NCI-H2107 (cell line): ENCODE measurements at regions not wholly inside any gene's neighbourhood (a gene's known extent, or its start where the extent isn't known, plus 50 kb on each side); places are given as distances from the start of the nearest gene placed in this dataset.

Experiments
- DNase-seq: peaks from one replicate; lab custom pipeline; 2025; lab: John Stamatoyannopoulos, UW

DNA sequence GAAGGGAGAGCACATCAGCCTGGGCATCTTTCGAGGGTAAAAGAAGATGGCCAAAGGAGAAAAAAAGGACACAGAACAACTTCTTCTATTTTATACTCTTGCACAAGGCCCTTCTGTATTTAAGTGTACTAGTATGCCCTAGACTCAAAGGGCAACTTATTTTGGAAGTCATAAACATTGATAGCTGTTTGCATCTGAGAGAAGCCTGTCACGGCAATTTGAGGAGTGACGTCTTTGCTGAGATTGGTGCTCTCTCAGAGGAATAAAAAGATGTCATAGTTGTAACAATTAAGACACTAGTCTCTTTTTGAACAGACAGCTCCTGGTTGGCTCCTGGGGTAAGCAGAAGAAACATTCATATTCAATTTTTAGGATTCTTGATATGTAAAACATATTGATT, 260.4 kb upstream of the TTC14 start:
- DNase-seq = no peak

DNA sequence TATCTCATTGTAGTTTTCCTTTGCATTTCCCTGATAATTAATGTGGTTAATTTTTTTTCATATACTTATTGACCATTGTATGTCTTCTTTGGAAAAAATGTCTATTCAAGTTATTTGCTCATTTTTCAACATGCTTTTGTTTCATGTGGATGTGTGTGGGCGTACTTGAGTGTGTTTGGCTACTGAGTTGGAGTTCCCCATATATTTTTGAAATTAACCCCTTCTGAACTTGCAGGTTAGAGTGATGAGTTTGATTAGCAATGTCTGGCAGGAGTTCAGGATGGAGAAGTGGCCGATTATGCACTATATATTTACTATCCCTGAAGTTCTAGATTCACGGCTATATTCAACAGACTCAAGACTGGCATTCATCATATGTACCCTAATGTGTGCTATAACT, 250.4 kb upstream of the TTC14 start:
- DNase-seq = no peak

DNA sequence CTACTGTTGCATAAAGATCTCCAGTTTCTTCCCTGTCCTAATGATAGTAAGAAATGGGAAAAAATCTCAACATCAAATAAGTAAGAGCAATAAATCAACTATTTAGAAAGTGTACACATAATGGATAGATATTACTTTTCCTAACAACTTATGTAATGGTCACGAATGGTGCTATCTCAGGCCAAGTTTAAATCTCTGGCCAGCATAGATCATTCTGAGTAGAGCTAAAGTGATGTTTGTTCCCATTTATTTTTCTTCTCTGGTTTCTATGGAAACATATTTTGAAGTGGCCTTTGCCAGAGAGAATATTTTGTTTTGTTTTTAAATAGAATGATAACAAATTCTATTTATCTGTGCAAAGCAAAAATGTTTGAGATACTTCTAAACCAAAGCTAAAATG, 249.7 kb upstream of the TTC14 start:
- DNase-seq = no peak

DNA sequence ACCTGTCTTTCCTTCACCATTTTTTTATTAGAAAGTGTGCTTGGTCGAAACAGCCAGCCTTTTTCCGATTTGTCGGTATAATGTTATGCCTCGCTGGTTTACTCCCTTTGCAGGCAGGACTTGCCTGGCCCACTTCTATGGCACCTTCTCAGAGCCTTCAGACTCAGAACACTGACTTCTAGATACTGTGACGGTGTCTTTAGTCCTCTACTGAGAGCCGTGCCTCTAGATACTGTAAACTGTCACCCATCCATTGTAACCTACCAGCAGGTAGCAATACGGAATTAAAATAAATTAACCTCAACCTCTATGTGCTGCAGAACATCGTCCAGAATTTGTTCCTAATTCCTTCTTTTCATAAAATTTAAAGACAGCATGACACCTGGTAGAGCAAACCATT, 247.7 kb upstream of the TTC14 start:
- DNase-seq = no peak

DNA sequence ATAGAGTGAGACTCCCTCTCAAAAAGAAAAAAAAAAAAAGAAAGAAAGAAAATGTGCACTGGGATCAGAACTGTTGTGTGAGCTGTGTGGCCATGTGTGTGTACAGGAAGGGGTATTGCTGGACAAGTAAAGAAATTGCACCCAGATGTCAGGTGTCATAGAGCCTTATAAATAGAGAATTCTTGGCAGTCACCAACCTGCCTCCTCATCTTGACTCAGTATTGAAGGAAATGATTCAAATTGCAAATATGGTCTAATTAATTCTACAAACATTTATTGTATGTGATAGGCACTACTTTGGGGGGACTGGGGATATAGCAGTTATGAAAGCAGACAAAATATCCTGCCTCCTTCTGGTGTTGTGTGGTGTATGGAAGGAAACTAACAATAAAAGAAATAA, 243.8 kb upstream of the TTC14 start:
- no peak for DNase-seq

DNA sequence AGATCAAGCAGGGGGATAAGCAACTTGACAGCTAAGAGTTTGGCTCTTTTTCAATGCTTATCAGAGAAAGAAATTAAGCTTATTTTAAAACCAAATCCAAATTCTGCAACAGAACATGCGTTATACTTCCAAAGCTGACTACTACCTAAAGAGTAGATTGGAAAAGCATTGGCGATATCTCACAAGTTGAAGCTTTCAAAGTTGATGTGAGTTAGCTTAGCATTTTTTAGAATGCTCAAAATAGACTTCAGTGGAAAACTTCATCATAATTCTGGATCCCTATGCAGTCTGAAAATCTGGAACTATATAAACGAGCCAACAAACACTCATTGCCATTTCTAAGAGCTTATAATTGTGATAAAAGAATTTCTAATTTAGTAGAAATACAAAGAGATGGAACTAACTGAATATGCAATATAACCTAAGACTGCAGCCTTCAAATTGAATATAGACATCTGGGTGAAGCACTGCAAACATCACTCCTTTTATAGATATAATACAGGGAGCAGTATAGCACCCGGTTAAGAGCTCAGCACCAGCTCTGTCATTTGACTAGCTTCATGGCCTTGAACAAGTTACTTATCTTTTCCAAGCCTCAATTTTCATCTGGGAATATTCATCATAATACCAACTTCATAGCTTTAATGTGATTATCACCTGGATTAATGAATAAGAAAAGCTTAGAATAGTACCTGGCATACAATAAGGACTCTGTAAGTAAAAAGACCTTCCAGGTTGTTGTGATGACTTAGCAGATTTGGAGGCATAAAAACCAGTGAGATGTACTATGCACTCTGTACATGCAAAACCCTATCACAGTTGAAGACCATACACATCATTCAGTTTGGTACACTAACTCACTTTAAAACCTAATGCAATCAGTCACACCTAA, 242.7 kb upstream of the TTC14 start:
- no peak for DNase-seq

DNA sequence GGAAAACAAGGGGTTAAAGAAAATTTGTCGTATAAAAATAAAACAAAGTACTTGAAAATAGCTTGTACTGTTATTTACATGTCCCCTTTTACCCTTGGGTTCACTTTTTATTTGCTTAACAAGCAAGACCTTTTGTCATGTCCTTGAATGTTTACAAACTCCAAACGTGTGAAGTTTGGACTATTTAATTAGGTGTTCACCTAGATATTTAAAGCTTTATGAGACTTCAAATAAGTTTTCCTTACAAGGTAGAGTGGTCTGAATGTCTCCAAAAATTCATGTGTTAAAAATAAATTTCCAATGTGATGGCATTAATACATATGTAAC, 242.0 kb upstream of the TTC14 start:
- no peak for DNase-seq

DNA sequence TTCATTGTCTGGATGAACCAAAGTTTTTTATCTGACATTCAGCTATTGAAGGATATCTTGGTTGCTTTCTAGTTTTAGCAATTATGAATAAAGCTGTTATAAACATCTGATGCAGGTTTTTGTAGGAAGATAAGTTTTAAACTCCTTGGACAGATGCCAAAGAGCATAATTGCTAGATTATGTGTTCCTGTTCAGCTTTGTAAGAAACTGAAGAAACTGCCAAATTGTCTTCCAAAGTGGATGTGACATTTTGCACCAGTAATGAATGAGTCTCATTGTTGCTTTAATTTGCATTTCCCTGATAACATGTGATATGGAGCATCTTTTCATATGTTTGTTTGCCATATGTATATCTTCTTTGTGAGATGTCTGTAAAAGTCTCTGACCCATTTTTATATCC, 239.9 kb upstream of the TTC14 start:
- no peak for DNase-seq

DNA sequence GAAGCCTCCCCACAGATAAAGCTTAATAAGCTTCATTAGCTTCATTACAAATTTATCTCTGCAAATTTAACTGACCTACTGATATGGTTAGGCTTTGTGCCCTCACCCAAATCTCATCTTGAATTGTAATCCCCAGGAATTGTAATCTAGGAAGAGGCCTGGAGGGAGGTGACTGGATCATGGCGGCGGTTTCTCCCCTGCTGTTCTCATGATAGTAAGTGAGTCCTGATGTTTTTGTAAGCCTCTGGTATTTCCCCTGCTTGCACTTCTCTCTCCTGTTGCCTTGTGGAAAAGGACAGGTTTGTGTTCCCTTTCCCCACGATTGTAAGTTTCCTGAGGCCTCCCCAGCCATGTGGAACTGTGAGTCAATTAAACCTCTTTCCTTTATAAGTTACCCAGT, 226.1 kb upstream of the TTC14 start:
- no peak for DNase-seq

DNA sequence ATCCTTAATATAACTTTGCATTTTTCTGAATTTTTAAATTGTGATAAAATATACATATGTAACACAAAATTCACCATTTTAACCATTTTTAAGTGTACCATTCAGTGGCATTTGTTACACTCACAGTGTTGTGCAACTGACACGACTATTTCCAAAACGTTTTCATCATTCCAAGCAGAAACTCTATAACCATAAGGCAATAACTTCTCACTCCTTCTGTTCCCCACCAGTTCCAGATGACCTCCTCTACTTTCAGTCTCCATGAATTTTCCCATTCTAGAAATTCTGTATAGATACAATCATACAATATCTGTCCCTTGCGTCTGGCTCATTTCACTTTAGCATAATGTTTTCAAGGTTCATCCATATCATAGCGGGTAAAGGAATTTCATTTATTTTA, 223.5 kb upstream of the TTC14 start:
- no peak for DNase-seq

DNA sequence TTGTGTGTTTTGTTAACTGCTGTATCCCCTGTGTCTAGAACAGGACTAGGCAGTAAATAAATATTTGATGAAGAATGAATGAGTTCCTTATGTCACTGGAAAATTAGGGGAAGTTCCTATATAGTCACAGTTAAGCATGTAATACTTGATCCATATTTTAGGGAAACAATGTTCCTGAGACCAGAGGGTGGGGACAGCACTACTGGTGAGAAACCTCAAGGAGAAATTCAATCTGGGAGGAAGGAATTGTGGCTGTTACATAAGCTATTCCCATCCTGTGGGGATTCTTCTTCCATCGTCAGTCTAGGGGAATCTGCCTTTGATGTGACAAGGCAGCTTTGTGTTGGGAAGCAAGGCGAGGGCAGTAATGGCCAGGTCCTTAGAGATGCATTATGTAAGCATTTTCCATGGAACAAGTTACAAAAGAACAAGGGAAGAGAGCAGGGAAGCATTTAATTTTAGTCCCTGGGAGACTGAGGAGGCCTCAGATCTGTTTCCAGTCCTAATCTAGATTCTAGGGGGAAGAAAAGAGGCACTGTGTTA, 219.3 kb upstream of the TTC14 start:
- no peak for DNase-seq

DNA sequence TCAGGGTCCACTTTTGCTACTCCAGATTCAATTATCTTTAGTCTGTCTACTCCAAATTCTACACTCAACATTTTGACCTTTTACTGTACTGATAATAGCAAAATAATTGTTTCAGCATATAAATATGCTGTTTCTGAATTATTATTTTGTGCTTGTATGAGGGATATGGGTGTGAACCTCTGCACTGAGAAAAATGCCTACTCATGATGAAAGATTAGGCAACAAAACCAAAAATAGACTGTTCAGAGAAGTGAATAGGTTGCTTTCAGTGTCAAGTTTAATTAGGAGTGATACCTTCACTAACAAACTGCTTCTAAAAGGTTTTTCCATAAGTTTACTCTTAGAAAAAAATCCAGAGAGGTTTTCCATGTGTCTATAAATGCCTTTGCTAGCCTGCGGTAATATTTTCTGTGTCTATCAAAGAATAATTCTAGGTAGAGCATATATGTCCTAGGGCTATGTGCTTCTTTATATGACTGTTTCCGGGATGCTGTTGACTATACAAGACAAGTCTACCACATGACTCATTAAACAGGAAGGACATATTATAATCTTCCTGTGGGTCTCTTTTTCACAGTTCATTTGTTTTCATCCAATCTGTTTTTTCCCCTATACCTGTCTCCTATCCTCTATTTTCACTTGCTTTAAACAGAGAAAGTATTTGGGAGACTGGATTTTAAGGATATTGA, 218.5 kb upstream of the TTC14 start:
- DNase-seq = no peak

DNA sequence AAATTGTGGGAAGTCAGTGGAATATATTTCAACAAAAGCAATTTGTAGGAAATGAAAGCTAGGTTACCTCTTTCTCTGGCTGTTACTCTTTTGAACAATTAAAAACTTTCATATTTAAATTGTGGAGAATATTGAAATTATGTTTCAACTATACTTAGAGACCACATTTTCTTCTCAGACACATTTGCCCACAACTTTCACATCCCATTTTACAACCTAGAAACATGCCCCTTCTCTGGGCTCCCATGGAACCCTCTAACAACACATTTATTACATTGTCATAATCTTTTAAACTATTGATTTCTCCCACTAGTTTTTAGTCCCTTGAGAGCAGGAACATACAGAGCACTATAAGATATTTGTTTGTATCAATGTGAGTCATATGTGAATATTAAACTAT, 211.7 kb upstream of the TTC14 start:
- DNase-seq = no peak

DNA sequence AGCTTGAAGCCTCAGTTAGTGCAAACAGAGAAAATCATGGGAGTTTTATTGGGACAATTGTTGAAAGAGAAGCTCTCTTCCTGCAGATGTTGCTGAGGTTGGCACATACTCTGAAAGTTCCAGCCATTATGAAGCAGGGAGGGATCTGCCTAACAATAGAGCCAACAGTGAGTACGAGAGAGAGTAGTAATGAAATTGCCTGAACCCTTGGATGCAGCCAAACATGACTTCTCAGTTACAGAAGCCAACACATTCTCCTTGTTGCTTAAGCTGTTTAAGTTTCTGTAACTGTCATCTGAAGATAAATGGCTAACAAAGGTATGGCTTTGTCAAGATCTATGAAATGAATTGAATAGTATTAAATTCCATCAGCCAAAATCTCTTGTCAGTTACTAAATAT, 211.0 kb upstream of the TTC14 start:
- DNase-seq = no peak

DNA sequence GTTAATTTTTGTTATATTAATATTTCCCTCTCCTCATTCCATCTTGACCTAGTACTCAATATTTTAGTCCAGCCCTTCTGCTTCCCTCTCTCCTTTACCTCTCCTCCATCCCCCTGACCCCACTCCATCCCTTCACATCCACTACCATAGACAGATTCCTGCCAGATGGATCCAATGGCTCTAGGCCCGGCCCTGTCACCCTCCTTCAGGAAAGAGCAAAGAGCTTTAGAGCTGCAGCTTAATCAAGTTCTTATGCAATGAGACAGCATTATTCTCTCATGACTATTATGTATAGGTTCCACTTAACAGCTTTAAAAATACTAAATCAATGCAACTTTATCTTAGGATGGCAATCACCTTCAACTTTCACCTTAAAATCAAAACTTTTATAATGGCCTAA, 200.7 kb upstream of the TTC14 start:
- no peak for DNase-seq

DNA sequence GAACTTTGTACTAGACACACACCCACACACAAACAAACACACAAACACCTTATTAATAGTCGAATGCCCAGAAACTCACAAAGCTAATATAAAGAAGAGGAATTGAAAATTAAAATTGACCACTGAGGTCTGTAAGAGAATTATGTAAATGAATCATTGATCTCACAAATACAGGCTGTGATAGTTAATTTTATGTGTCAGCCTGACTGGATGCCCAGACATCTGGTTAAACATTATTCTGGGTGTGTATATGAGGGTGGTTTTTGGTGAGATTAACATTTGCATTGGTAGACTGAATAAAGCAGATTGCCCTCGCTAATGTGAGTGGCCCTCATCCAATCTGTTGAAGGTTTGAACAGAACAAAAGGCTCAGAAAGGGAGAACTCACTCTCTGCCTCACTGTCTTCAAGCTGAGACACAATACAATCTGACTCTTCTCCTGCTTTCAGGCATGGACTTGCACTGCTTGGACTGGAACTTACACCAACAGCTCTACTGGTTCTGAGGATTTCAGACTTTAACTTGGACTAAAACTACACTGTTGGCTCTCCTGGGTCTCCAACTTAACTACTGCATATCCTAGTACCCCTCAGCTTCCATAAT, 199.4 kb upstream of the TTC14 start:
- no peak for DNase-seq

DNA sequence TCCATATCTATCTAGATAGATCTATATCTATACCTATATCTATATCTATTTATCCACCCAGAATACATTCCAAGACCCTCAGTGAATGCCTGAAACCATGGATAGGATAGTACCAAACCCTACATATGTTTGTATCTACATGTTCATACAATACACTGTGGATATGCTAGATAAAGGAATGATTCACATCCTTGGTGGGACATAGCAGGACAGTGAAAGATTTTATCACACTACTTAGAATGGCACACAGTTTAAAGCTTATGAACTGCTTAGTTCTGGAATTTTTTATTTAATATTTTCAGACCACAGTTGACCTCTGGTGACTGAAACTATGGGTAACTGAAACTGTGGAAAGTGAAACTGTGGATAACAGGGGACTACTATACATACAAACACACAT, 198.8 kb upstream of the TTC14 start:
- DNase-seq = no peak

DNA sequence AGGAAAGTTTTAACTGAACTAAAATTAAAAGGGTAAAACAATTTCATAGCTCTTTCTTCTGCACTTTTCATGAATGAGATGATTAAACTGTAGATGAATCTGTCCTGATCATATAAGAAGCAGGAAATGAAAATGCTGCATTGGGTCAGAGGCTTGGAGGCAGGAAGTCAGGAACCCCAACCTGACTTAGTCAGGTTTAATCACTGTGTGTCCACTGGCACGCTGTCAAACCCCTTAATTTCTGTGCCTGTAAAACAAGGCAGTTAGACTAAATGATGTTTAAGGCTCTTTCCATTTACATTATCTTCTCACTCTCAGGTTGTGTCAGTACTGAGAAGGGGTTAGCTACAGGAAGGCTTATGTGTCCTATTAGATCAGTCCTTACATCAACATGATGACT, 193.3 kb upstream of the TTC14 start:
- DNase-seq = no peak

DNA sequence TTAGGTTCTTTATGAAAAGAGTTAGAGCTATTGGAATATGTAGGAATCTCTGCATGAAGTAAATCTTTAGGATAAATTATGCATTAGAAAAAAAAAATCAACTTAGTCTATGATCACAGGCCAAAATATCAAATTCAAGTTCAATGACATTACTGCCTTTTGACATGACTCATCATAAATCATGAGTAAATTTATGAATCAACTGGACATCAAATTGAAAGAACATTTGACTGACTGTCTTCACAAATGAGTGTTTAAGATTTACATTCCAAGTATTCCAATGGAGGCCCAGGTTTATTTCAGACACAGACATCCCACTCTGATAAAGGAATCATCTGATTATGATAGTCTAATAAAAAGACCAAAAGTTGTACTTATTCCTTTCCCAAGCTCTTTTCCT, 192.8 kb upstream of the TTC14 start:
- DNase-seq = no peak

DNA sequence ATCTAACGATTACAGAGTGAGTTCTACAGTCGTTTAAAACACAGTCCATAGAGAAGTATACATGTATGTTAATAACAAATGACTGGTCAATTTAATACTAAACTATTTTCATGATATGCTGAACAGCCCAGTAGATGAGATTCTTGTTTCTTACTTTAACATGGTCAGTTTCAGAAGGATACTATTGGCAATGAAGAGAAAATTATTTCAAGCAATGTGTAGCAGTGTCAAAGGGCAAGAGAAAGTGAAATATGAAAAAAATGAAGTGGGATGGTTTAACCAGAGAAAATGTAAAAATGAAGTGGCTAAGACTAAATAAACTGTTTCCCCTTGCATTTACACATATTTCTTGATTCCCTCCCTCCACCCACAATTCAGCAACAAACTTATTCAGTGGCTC, 192.1 kb upstream of the TTC14 start:
- no peak for DNase-seq

DNA sequence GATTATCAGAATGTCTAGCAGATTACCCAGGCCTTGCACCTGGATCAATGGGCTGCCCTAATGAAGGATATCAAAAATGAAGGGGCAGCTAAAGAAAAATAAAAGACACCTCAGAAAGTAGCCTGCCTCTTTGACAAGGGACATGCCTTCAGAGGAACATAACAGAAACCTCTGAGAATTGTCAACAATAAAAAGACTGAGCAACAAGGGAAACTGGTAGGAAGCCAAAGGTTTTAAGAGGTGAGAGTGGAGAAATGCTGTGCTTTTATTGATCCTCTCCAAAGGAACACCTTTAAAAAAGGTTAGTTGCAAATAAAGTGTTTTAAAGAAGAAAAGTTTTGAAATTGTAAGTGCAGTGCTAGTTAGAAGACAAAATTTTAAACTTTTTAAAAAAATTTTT, 187.8 kb upstream of the TTC14 start:
- DNase-seq = no peak

DNA sequence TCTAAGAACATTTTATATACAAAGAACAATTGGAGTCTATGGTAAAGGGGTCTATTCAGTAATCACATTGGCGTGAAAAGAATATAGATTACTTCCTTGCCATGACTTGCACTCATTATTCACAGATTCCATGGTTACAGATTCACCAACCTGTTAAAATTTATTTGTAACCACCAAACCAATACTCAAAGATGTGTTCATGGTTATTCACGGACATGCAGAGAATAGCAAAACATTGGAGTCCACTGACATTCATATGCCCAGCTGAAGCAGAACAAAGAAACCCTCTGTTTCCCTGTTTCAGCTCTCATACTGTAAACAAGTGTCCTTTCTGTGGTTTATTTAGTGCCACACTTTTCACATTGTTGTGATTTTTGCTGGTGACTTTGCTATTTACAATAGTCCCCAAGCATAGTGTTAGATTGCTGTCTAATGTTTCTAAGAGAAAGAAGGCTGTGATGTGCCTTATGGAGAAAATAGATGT, 185.8 kb upstream of the TTC14 start:
- no peak for DNase-seq

DNA sequence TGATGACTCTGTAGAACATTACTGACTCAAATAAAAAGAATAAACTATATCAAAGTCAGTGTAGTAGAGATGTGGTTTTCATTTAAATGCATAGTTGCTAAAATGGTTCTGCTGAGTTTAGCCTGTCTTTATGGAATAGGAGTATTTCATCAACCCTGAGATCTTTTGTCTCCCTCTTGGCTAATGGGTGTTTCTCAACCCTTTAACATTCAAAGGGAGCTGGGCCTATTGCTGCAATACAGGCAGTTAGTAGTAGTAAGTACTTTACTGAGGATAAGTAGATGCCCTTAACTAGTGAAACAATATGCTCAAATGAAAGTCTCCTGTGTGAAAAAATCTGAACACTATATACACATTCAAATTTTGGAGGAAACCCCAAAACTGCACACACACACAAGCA, 184.7 kb upstream of the TTC14 start:
- DNase-seq = no peak
